Karpas-422 (cell line): ENCODE measurements at regions not wholly inside any gene's neighbourhood (a gene's known extent, or its start where the extent isn't known, plus 50 kb on each side); places are given as distances from the start of the nearest gene placed in this dataset.

ENCODE experiments used
- DNase-seq: peaks from one replicate; pipeline ENCODE4 v3.0.0-alpha.2; 2015
- H2AFZ ChIP-seq: fragments of 200-600 bp; sonication (generic); 2 replicates; pipeline ENCODE4 v1.6.1; 2014; ENCODE audit warnings: antibody characterized with exemption, low read length, mixed read lengths
- H3K27ac ChIP-seq: fragments of 200-600 bp; sonication (generic); 2 replicates; pipeline ENCODE4 v1.5.1; 2014; ENCODE audit warnings: mild to moderate bottlenecking, low read length, moderate library complexity
- H3K27me3 ChIP-seq: fragments of 200-600 bp; sonication (generic); 2 replicates; pipeline ENCODE4 v1.6.1; 2014; ENCODE audit warnings: low read length, mixed read lengths
- H3K36me3 ChIP-seq: fragments of 200-600 bp; sonication (generic); 2 replicates; pipeline ENCODE4 v1.6.1; 2014; ENCODE audit warnings: low read length, mixed read lengths; ENCODE audit not compliant: insufficient read depth
- H3K4me1 ChIP-seq: fragments of 200-600 bp; sonication (generic); 2 replicates; pipeline ENCODE4 v1.6.1; 2014; ENCODE audit warnings: mild to moderate bottlenecking, low read length, mixed read lengths
- H3K4me2 ChIP-seq: fragments of 200-600 bp; sonication (generic); 2 replicates; pipeline ENCODE4 v1.6.1; 2014; ENCODE audit warnings: low read length, low read depth, mild to moderate bottlenecking; ENCODE audit not compliant: poor library complexity, severe bottlenecking
- H3K4me3 ChIP-seq: fragments of 200-600 bp; sonication (generic); 2 replicates; pipeline ENCODE4 v1.5.1; 2014; ENCODE audit warnings: mild to moderate bottlenecking, antibody characterized with exemption, low read length, mixed read lengths
- H3K79me2 ChIP-seq: fragments of 200-600 bp; sonication (generic); 2 replicates; pipeline ENCODE4 v1.6.1; 2014; ENCODE audit warnings: mild to moderate bottlenecking, low read length, mixed read lengths
- H3K9ac ChIP-seq: fragments of 200-600 bp; sonication (generic); 2 replicates; pipeline ENCODE4 v1.6.0; 2014; ENCODE audit warnings: low read length
- H3K9me2 ChIP-seq: fragments of 200-600 bp; sonication (generic), shearing (Covaris generic); replicated peaks from 2 replicates; pipeline ENCODE4 v1.6.0; 2014; ENCODE audit warnings: mild to moderate bottlenecking, low read length, moderate library complexity; ENCODE audit not compliant: insufficient read depth
- H3K9me3 ChIP-seq: fragments of 300-700, 200-600 bp; sonication (generic); 2 replicates; pipeline ENCODE4 v1.6.1; 2014; ENCODE audit warnings: low read length, mixed read lengths
- H4K20me1 ChIP-seq: fragments of 200-600 bp; sonication (generic); 2 replicates; pipeline ENCODE4 v1.6.1; 2014; ENCODE audit warnings: mild to moderate bottlenecking, antibody characterized with exemption, low read length, low read depth; ENCODE audit not compliant: insufficient read depth

- Histone ChIP-seq H3K27me3 (no peaks in the 10 kb centered on the region), H4K20me1 (no peaks in the 10 kb centered on the region), H3K4me1 (no peaks in the 10 kb centered on the region), H3K27ac (no peak overlapping the region), H3K4me2 (no peak overlapping the region), H2AFZ (no peak overlapping the region), H3K9me3 (no peaks in the 10 kb centered on the region), H3K79me2 (no peaks in the 10 kb centered on the region), H3K36me3 (no peaks in the 10 kb centered on the region), H3K9ac (no peak overlapping the region), H3K9me2 (no peaks in the 10 kb centered on the region), H3K4me3 (no peak overlapping the region)
- no peak for DNase-seq
Measured at GRCh38 chr22:27029584-27030130, 372.3 kb downstream of the MIAT start.

- H3K9me3 ChIP-seq: no peaks in the 10 kb centered on the region
- peak; percentile 46 for DNase-seq
- no peaks in the 10 kb centered on the region for H3K27me3 ChIP-seq
- H2AFZ ChIP-seq: no peak overlapping the region
- no peak overlapping the region for H3K4me2 ChIP-seq
- H3K4me3 ChIP-seq: no peak overlapping the region
- H3K9ac ChIP-seq: no peak overlapping the region
- no peaks in the 10 kb centered on the region for H3K36me3 ChIP-seq
- no peaks in the 10 kb centered on the region for H3K79me2 ChIP-seq
- no peaks in the 10 kb centered on the region for H3K9me2 ChIP-seq
- H3K27ac ChIP-seq: no peak overlapping the region
- no peaks in the 10 kb centered on the region for H4K20me1 ChIP-seq
- H3K4me1 ChIP-seq: no peaks in the 10 kb centered on the region
Measured at GRCh38 chr22:27032091-27032761, 374.8 kb downstream of the MIAT start.

GRCh38 chr22:27041745-27042310 is 384.4 kb downstream of the MIAT start:
- Histone ChIP-seq H3K79me2 (no peaks in the 10 kb centered on the region), H3K4me3 (no peak overlapping the region), H3K9me3 (peaks cover 3% of the 10 kb centered on the region; the same call in 1 of the 2 replicates), H3K27me3 (no peaks in the 10 kb centered on the region), H3K36me3 (no peaks in the 10 kb centered on the region), H2AFZ (no peak overlapping the region), H3K27ac (no peak overlapping the region), H3K9ac (no peak overlapping the region), H3K4me2 (no peak overlapping the region), H3K9me2 (no peaks in the 10 kb centered on the region), H4K20me1 (no peaks in the 10 kb centered on the region), H3K4me1 (no peaks in the 10 kb centered on the region)
- no peak for DNase-seq

- H3K36me3 ChIP-seq: no peaks in the 10 kb centered on the region
- H2AFZ ChIP-seq: no peak overlapping the region
- no peak overlapping the region for H3K27ac ChIP-seq
- H4K20me1 ChIP-seq: no peaks in the 10 kb centered on the region
- no peak overlapping the region for H3K4me2 ChIP-seq
- no peaks in the 10 kb centered on the region for H3K4me1 ChIP-seq
- no peaks in the 10 kb centered on the region for H3K9me2 ChIP-seq
- no peak overlapping the region for H3K9ac ChIP-seq
- H3K79me2 ChIP-seq: no peaks in the 10 kb centered on the region
- no peaks in the 10 kb centered on the region for H3K27me3 ChIP-seq
- no peak for DNase-seq
- peaks cover 3% of the 10 kb centered on the region; the same call in 1 of the 2 replicates for H3K9me3 ChIP-seq
- H3K4me3 ChIP-seq: no peak overlapping the region
Measured at GRCh38 chr22:27043262-27043661, 385.9 kb downstream of the MIAT start.

- Histone ChIP-seq H3K9ac (no peak overlapping the region), H3K9me2 (no peaks in the 10 kb centered on the region), H3K9me3 (peaks cover 3% of the 10 kb centered on the region; the same call in 1 of the 2 replicates), H3K4me1 (no peaks in the 10 kb centered on the region), H4K20me1 (no peaks in the 10 kb centered on the region), H3K4me3 (no peak overlapping the region), H3K27ac (no peak overlapping the region), H3K36me3 (no peaks in the 10 kb centered on the region), H3K4me2 (no peak overlapping the region), H2AFZ (no peak overlapping the region), H3K79me2 (no peaks in the 10 kb centered on the region), H3K27me3 (no peaks in the 10 kb centered on the region)
- DNase-seq: no peak
Measured at GRCh38 chr22:27045103-27045947, 387.9 kb downstream of the MIAT start.

- no peaks in the 10 kb centered on the region for H4K20me1 ChIP-seq
Measured at GRCh38 chr22:27046086-27046485, 388.7 kb downstream of the MIAT start.

GRCh38 chr22:27046603-27047002 is 389.2 kb downstream of the MIAT start:
- no peak overlapping the region for H3K4me2 ChIP-seq
- no peaks in the 10 kb centered on the region for H4K20me1 ChIP-seq
- no peak overlapping the region for H3K27ac ChIP-seq
- no peaks in the 10 kb centered on the region for H3K79me2 ChIP-seq
- H3K27me3 ChIP-seq: no peaks in the 10 kb centered on the region
- H3K9me2 ChIP-seq: no peaks in the 10 kb centered on the region
- H3K36me3 ChIP-seq: no peaks in the 10 kb centered on the region
- DNase-seq: no peak
- H2AFZ ChIP-seq: no peak overlapping the region
- H3K9me3 ChIP-seq: peaks cover 3% of the 10 kb centered on the region; the same call in 1 of the 2 replicates
- no peak overlapping the region for H3K9ac ChIP-seq
- H3K4me3 ChIP-seq: no peak overlapping the region
- no peaks in the 10 kb centered on the region for H3K4me1 ChIP-seq

More at GRCh38 chr22:27046086-27046485, 388.7 kb downstream of the MIAT start:
- H3K36me3 ChIP-seq: no peaks in the 10 kb centered on the region
- no peak overlapping the region for H3K4me2 ChIP-seq
- no peaks in the 10 kb centered on the region for H3K9me2 ChIP-seq
- H3K79me2 ChIP-seq: no peaks in the 10 kb centered on the region
- peaks cover 3% of the 10 kb centered on the region; the same call in 1 of the 2 replicates for H3K9me3 ChIP-seq
- H3K4me1 ChIP-seq: no peaks in the 10 kb centered on the region
- no peak overlapping the region for H3K27ac ChIP-seq
- no peak overlapping the region for H3K9ac ChIP-seq
- peak; percentile 43 for DNase-seq
- no peak overlapping the region for H2AFZ ChIP-seq
- H3K4me3 ChIP-seq: no peak overlapping the region
- no peaks in the 10 kb centered on the region for H3K27me3 ChIP-seq

GRCh38 chr22:27050771-27051170 is 393.4 kb downstream of the MIAT start:
- no peaks in the 10 kb centered on the region for H3K79me2 ChIP-seq
- H3K27ac ChIP-seq: no peak overlapping the region
- no peak for DNase-seq

More at GRCh38 chr22:27050771-27051170, 393.4 kb downstream of the MIAT start:
- Histone ChIP-seq H3K36me3 (no peaks in the 10 kb centered on the region), H3K27me3 (no peaks in the 10 kb centered on the region), H3K9me3 (peaks cover 3% of the 10 kb centered on the region; the same call in 1 of the 2 replicates), H2AFZ (no peak overlapping the region), H3K9me2 (no peaks in the 10 kb centered on the region), H3K9ac (no peak overlapping the region), H3K4me2 (no peak overlapping the region), H3K4me1 (no peaks in the 10 kb centered on the region), H4K20me1 (no peaks in the 10 kb centered on the region), H3K4me3 (no peak overlapping the region)
